GM12875 (cell line): ENCODE measurements at regions not wholly inside any gene's neighbourhood (a gene's known extent, or its start where the extent isn't known, plus 50 kb on each side); places are given as distances from the start of the nearest gene placed in this dataset.

ENCODE experiments used
- H3K4me3 ChIP-seq: one replicate; pipeline ENCODE4 v1.5.1; 2011; ENCODE audit warnings: low read depth, low read length, control low read depth
- CTCF ChIP-seq: IDR thresholded peaks from 2 replicates; pipeline ENCODE4 v1.5.1; 2011; ENCODE audit warnings: low read depth, mild to moderate bottlenecking, control low read depth, inconsistent platforms, low read length, moderate library complexity, borderline replicate concordance; ENCODE audit not compliant: insufficient read depth

GRCh38 chr5:120402606-120403005 is 61.5 kb upstream of the PRR16 start:
- no peak for TF ChIP-seq CTCF

GRCh38 chr5:120405286-120405864 is 58.7 kb upstream of the PRR16 start:
- H3K4me3 ChIP-seq: no peak overlapping the region
- TF ChIP-seq CTCF: no peak

More at GRCh38 chr5:120402606-120403005, 61.5 kb upstream of the PRR16 start:
- no peak overlapping the region for H3K4me3 ChIP-seq

- TF ChIP-seq CTCF: no peak
- no peak overlapping the region for H3K4me3 ChIP-seq
Observed at GRCh38 chr5:120405923-120406322, 58.2 kb upstream of the PRR16 start.

GRCh38 chr5:120413686-120414085 is 50.4 kb upstream of the PRR16 start:
- TF ChIP-seq CTCF: no peak

More at GRCh38 chr5:120413686-120414085, 50.4 kb upstream of the PRR16 start:
- H3K4me3 ChIP-seq: no peak overlapping the region
